ENCODE measurements at regions not wholly inside any gene's neighbourhood (a gene's known extent, or its start where the extent isn't known, plus 50 kb on each side); places are given as distances from the start of the nearest gene placed in this dataset.

DNA sequence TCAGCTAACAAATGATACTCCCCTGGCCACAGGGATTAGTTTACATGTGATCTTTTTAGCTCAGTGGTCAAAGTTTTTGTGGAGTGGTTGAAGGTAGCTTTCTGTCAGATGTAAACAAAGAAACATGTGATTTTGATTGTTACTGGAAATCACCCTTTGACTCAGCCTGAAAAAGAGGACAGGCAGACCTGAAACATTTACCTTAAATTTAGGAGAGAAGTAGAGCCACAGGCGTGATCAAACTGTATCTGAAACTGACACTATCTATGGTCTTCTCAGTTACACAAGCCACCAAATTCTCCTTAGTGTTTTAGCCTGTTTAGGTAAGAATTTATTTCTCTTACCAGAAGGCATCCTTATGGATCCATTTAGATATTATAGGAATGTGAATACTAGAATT, 136.7 kb downstream of the CBLL2 start:
- H3K4me1 ChIP-seq (ENCODE audit: insufficient read depth) = no peaks in the 10 kb centered on the region
- no peak overlapping the region for H3K4me3 ChIP-seq (ENCODE audit: low read depth, low read length)
- DNase-seq (ENCODE audit: extremely low spot score) = no peak
- no peak overlapping the region for H3K27ac ChIP-seq (ENCODE audit: low read depth)
- no peaks in the 10 kb centered on the region for H3K36me3 ChIP-seq (ENCODE audit: insufficient read depth)
- WGBS = 96% methylated on average over 1 of the region's 1 CpG

GRCh38 chrX:22424122-22424915, 151.6 kb downstream of the CBLL2 start:
- DNase-seq (ENCODE audit: extremely low spot score) = no peak
- 99% methylated on average over 2 of the region's 2 CpGs for WGBS
- Histone ChIP-seq H3K36me3 (ENCODE audit: insufficient read depth) (no peaks in the 10 kb centered on the region), H3K4me3 (ENCODE audit: low read depth, low read length) (no peak overlapping the region), H3K4me1 (ENCODE audit: insufficient read depth) (no peaks in the 10 kb centered on the region), H3K27ac (ENCODE audit: low read depth) (no peak overlapping the region)

- no peak for DNase-seq (ENCODE audit: extremely low spot score)
Observed at GRCh38 chrX:22424919-22425318, 152.2 kb downstream of the CBLL2 start.

DNA sequence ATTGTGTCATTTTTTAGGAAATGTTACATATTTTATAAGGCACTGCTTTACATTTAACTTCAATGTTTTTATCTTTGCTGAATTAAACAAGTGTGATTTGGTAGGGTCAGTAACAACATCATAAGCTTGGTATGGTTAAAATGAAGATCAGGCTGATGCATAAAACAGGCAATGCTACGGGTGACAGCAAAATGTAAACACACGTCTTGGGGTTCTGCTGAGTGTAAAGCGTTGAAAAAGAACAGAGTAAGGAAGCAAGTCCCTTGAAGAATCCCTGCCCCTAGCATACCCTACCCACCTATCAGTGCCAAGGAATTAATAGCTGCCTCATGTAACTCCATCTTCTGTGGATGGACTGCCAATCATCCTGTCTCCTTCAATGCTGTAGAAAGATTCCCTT, 157.0 kb downstream of the CBLL2 start:
- DNase-seq (ENCODE audit: extremely low spot score) = no peak
- no peaks in the 10 kb centered on the region for H3K4me1 ChIP-seq (ENCODE audit: insufficient read depth)
- H3K27ac ChIP-seq (ENCODE audit: low read depth) = no peak overlapping the region
- no peak overlapping the region for H3K4me3 ChIP-seq (ENCODE audit: low read depth, low read length)
- WGBS = 74% methylated on average over 3 of the region's 3 CpGs
- no peaks in the 10 kb centered on the region for H3K36me3 ChIP-seq (ENCODE audit: insufficient read depth)

More at GRCh38 chrX:22424919-22425318, 152.2 kb downstream of the CBLL2 start:
- Histone ChIP-seq H3K4me1 (ENCODE audit: insufficient read depth) (no peaks in the 10 kb centered on the region), H3K4me3 (ENCODE audit: low read depth, low read length) (no peak overlapping the region), H3K27ac (ENCODE audit: low read depth) (no peak overlapping the region), H3K36me3 (ENCODE audit: insufficient read depth) (no peaks in the 10 kb centered on the region)
- 87% methylated on average over 1 of the region's 1 CpG for WGBS

DNA sequence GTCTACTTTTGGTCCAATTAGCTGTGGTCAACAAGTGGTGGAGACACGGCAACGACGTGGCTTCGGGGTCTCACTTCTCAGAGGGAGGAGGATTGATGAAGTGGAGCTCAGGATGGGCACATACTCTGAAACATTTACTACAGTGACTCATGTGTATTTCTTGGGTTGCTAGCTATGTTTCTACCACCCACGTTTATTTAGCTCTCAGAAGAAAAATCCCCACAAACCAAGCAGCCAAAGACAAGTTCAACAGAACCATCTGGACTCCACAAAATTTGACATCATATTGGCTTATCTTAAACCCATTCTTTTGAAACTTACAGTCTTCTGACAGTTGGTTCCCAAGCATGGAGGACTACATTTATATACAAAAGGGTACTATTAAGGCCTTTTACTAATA, 158.0 kb downstream of the CBLL2 start:
- WGBS = 75% methylated on average over 5 of the region's 5 CpGs
- no peak overlapping the region for H3K4me3 ChIP-seq (ENCODE audit: low read depth, low read length)
- no peak overlapping the region for H3K27ac ChIP-seq (ENCODE audit: low read depth)
- no peak for DNase-seq (ENCODE audit: extremely low spot score)
- H3K36me3 ChIP-seq (ENCODE audit: insufficient read depth) = no peaks in the 10 kb centered on the region
- H3K4me1 ChIP-seq (ENCODE audit: insufficient read depth) = no peaks in the 10 kb centered on the region

DNA sequence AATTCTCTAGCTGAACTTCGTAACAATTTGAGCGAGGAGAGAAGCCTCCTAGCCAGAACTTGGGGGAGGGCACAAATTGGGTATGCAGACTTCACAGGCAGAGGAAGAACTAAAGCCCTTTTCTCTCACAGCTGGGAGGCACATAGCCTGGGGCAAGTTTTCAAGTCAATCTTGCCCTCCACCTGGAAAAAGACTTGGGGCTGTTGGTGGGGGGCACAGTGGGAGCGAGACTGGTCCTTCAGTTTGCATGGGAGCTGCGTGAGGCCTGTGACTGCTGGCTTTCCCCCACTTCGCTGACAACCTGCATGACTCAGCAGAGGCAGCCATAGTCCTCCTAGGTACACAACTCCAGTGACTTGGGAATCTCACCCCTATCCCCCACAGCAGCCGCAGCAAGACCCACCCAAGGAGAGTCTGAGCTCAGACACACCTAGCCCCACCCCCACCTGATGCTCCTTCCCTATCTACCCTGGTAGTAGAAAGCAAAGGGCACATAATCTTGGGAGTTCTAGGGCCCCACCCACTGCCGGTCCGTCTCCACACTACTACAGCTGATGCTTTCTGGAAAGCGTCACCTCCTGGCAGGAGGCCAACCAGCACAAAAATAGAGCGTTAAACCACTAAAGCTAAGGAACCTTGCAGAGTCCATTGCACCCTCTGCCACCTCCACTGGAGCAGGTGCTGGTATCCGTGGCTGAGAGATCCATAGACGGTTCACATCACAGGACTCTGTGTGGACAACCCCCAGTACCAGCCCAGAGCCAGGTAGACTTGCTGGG, 160.8 kb downstream of the CBLL2 start:
- no peak overlapping the region for H3K27ac ChIP-seq (ENCODE audit: low read depth)
- 66% methylated on average over 12 of the region's 12 CpGs for WGBS
- DNase-seq (ENCODE audit: extremely low spot score) = no peak
- H3K4me3 ChIP-seq (ENCODE audit: low read depth, low read length) = no peak overlapping the region
- no peaks in the 10 kb centered on the region for H3K36me3 ChIP-seq (ENCODE audit: insufficient read depth)
- no peaks in the 10 kb centered on the region for H3K4me1 ChIP-seq (ENCODE audit: insufficient read depth)

DNA sequence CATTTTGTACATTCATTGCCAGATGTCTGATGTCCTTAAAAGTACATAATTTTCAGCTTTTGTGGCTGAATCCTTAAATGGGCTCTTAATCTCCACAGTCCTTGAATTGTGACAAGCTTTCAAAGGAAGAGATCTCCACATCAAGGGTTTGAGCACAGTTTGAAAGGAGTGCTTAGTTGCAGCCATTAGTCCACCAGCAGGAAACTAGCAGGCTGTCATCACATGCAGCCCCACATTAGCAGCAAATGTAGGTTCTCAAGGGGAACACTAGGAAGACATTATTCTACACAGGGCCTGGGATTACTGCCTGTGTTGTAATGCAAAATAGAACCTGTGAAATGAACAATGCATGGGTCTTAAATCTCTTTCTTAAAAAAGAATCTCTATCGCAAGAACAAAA, 173.2 kb downstream of the CBLL2 start:
- H3K4me3 ChIP-seq (ENCODE audit: low read depth, low read length) = no peak overlapping the region
- WGBS = 74% methylated on average over 1 of the region's 1 CpG
- H3K4me1 ChIP-seq (ENCODE audit: insufficient read depth) = no peaks in the 10 kb centered on the region
- no peak for DNase-seq (ENCODE audit: extremely low spot score)
- no peaks in the 10 kb centered on the region for H3K36me3 ChIP-seq (ENCODE audit: insufficient read depth)
- no peak overlapping the region for H3K27ac ChIP-seq (ENCODE audit: low read depth)

DNA sequence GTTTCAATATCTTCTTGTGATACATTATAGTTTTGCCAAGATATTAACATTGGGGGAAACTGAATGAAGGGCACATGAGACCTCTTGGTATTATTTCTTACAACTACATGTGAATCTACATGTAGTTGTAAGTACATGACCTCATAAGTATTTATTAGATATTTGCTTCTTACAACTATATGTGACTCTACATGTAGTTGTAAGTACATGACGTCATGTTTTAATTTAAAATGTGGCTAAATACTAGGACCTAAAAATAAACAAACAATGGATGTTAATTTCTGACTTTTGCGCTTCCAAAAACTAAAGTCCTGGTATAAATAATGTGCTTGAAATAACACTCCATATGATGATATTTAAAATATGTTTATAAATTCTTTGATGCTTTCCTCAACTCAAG, 190.2 kb downstream of the CBLL2 start:
- WGBS = 94% methylated on average over 2 of the region's 2 CpGs
- Histone ChIP-seq H3K4me1 (ENCODE audit: insufficient read depth) (no peaks in the 10 kb centered on the region), H3K36me3 (ENCODE audit: insufficient read depth) (no peaks in the 10 kb centered on the region), H3K27ac (ENCODE audit: low read depth) (no peak overlapping the region), H3K4me3 (ENCODE audit: low read depth, low read length) (no peak overlapping the region)
- DNase-seq (ENCODE audit: extremely low spot score) = no peak

GRCh38 chrX:22467571-22467970, 194.9 kb downstream of the CBLL2 start:
- H3K36me3 ChIP-seq (ENCODE audit: insufficient read depth) = no peaks in the 10 kb centered on the region
- H3K27ac ChIP-seq (ENCODE audit: low read depth) = no peak overlapping the region
- DNase-seq (ENCODE audit: extremely low spot score) = no peak
- 71% methylated on average over 2 of the region's 2 CpGs for WGBS
- H3K4me3 ChIP-seq (ENCODE audit: low read depth, low read length) = no peak overlapping the region
- no peaks in the 10 kb centered on the region for H3K4me1 ChIP-seq (ENCODE audit: insufficient read depth)

DNA sequence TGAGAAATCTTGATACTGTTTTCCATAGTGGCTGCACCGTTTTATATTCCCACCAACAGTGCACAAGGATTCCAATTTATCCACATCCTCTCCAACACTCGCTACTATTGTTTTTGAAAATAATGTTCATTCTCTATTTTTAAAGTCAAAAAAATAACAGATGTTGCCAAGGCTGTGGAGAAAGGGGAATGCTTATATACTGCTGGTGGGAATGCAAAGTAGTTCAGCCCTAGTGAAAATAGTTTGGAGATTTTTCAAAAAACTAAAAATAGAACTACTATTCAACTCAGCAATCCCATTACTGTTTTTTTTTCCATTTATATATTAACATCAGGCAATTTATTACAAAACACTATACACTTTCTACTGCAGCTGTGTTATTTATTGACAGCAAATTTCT, 208.7 kb downstream of the CBLL2 start:
- no peak overlapping the region for H3K27ac ChIP-seq (ENCODE audit: low read depth)
- no peak overlapping the region for H3K4me3 ChIP-seq (ENCODE audit: low read depth, low read length)
- no peak for DNase-seq (ENCODE audit: extremely low spot score)
- H3K4me1 ChIP-seq (ENCODE audit: insufficient read depth) = no peaks in the 10 kb centered on the region
- H3K36me3 ChIP-seq (ENCODE audit: insufficient read depth) = no peaks in the 10 kb centered on the region
- 52% methylated on average over 2 of the region's 2 CpGs for WGBS

GRCh38 chrX:22486296-22486695, 213.6 kb downstream of the CBLL2 start:
- no peaks in the 10 kb centered on the region for H3K36me3 ChIP-seq (ENCODE audit: insufficient read depth)
- H3K4me3 ChIP-seq (ENCODE audit: low read depth, low read length) = no peak overlapping the region
- no peak overlapping the region for H3K27ac ChIP-seq (ENCODE audit: low read depth)
- 67% methylated on average over 6 of the region's 6 CpGs for WGBS
- H3K4me1 ChIP-seq (ENCODE audit: insufficient read depth) = no peaks in the 10 kb centered on the region
- no peak for DNase-seq (ENCODE audit: extremely low spot score)

GRCh38 chrX:22516893-22517292, 244.2 kb downstream of the CBLL2 start:
- 52% methylated on average over 5 of the region's 5 CpGs for WGBS
- H3K36me3 ChIP-seq (ENCODE audit: insufficient read depth) = no peaks in the 10 kb centered on the region
- no peak overlapping the region for H3K27ac ChIP-seq (ENCODE audit: low read depth)
- DNase-seq (ENCODE audit: extremely low spot score) = no peak
- H3K4me1 ChIP-seq (ENCODE audit: insufficient read depth) = no peaks in the 10 kb centered on the region
- H3K4me3 ChIP-seq (ENCODE audit: low read depth, low read length) = no peak overlapping the region

DNA sequence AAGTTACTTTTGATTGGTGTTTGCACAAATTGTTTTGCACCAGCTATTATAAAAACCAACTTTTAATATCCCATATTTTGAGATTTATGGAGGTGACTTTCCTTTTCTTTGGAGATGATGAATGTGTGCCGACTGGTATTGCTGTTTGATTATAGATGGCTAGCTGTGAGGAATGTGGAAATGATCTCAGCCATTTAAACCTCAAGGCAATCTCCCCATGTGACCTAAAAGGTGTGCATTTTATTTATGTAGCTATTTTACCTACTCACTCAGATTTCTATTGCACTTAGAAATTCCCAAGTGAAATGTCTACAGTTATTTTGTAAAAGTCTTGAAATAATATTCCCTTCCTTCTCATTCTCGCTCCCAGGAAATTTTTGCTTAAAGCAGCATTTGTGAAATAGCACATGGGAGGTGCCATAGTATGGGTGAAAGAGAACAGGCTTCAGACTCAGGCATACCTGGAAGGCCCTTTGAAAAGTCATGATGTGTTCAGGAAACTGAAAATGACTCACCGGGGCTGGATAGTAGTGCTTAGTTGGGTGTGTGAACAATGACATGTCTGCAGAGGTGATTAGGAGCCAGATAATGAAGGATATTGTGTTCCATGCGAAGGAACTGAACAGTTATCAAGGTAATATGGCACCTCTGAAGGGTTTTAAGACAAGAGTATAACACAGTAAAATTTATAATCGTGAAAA, 247.6 kb downstream of the CBLL2 start:
- WGBS = 88% methylated on average over 5 of the region's 5 CpGs
- no peak overlapping the region for H3K27ac ChIP-seq (ENCODE audit: low read depth)
- DNase-seq (ENCODE audit: extremely low spot score) = no peak

DNA sequence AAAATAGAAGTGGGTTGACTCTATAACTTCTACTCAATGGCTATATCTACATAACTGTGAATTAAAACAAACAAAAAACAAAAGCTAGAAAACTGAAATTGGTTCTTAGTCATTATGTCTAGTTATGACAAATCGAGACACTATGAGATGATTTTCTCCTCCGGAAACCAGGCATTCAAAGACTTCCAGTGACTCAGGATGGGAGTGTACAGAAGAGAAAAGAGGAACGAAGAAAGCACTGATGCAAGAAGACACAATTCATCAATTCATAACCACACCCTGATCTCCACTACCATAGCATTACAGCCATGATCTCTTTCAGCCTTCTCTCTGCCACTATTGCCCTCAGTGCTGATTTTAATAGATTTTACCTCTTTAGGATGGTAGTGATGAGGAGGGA, 253.6 kb downstream of the CBLL2 start:
- no peak for DNase-seq (ENCODE audit: extremely low spot score)
- H3K36me3 ChIP-seq (ENCODE audit: insufficient read depth) = no peaks in the 10 kb centered on the region
- WGBS = 94% methylated on average over 3 of the region's 3 CpGs

More for the DNA sequence above, 247.6 kb downstream of the CBLL2 start:
- H3K4me1 ChIP-seq (ENCODE audit: insufficient read depth) = no peaks in the 10 kb centered on the region
- H3K36me3 ChIP-seq (ENCODE audit: insufficient read depth) = no peaks in the 10 kb centered on the region
- H3K4me3 ChIP-seq (ENCODE audit: low read depth, low read length) = no peak overlapping the region

More for the DNA sequence above, 253.6 kb downstream of the CBLL2 start:
- Histone ChIP-seq H3K27ac (ENCODE audit: low read depth) (no peak overlapping the region), H3K4me3 (ENCODE audit: low read depth, low read length) (no peak overlapping the region), H3K4me1 (ENCODE audit: insufficient read depth) (no peaks in the 10 kb centered on the region)
